ENCODE measurements at regions not wholly inside any gene's neighbourhood (a gene's known extent, or its start where the extent isn't known, plus 50 kb on each side); places are given as distances from the start of the nearest gene placed in this dataset.

DNA sequence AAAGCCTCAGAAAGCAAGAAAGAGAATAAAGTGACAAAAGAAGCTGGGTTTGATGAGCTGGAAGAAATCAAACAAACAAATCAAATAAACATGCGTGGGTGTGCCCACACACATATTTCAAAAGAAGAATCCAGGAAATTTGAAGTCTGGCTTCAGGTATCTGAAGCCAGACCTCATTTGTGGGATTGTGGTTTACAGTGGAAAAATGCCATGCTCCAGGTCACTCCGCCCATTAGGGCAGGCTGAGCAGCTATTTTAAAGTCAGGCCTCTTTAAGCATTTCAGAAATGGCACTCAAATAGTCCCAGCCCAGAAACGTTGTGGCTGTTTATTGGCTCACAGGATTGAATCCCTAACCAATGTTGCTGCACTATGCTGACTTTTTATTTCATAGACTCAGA is 226.1 kb upstream of the F9 start:
- TF ChIP-seq POLR2A (IDR thresholded peaks at IDR 0.05) (no peak), CTCF (IDR thresholded peaks at IDR 0.05) (no peak)
